HG03039 (cell line): ENCODE measurements at regions not wholly inside any gene's neighbourhood (a gene's known extent, or its start where the extent isn't known, plus 50 kb on each side); places are given as distances from the start of the nearest gene placed in this dataset.

Experiments used
- ATAC-seq: cut with Tn5 transposase; IDR thresholded peaks from one replicate; pipeline ENCODE4 v1.9.1; 2021; ENCODE audit warnings: mild to moderate bottlenecking, moderate library complexity; ENCODE audit not compliant: unreplicated experiment

DNA sequence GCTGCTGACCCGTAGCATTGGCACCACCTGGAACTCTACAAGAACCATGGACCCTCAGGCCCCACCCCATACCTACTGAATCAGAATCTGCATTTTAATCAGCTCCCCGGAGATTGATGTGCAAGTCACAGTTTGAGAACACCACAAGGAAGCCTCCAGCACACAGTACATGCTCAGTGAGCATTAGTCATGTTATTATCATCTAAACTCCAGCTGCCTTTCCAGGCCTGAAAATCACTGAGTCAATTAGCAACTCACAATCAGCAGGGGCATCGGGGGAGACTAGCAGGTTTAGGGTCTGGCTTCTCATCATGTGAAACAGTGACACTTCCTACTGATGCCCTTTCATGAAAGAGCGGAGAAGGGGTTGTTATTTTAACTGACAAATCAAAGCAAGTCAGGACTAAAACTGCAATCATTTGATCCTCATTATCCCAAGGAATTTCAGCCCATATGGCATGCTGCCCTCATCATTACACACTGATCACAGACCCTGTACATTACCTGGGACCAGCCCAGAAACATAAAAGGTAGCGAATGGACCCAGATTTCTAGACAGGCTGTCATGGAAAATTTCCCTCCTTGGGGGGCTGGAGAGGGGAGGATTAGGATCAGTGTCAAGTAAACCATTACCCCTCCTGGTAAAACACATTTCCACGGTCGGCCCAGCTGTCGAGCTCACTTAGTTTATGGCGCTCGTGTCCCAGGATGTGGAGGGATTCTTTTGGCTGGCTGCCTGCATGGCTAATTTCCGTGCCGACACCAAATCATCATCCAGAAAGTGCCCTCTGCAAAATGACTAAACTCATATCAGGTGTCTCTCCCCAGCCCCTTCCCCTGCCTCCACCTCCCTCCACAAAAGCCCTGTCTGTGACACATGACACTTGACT is 122.8 kb downstream of the PRLHR start:
- no peak for ATAC-seq

DNA sequence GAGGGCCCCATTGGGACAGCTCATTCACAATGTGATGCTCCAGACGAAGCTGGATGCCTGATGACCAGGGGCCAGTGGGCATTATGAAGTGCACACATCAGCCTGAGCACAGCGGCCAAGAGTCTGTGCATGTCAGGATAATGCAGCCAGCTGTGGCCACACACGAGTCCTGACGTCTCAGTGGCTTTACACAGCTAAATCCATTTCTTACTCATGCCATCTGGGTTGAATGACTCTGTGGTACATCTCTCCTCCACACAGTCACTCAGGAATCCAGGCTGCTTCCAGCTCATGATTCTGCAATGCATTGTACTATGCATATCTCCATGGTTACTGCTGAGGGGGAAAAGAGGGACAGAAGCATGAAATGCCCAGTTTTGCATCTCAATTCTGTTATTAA is 123.6 kb downstream of the PRLHR start:
- no peak for ATAC-seq

DNA sequence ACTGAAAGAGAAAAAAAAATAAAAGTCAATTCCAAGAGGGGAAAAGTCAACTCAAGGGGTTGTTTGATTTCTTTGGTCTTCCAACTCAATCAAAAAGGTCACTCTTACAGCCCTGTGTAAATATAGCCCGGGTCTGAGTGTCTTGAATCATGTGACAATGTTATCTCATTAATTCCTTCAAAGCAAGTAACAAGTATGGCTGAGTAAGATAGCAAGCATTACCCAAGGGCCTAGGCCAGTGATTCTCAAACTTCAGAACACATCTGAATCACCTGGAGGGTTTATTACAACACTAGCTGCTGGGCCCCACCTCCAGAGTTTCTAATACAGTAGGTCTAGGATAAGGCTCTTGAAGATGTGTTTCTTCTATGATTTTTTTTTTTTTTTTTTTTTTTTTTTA is 125.0 kb downstream of the PRLHR start:
- no peak for ATAC-seq

DNA sequence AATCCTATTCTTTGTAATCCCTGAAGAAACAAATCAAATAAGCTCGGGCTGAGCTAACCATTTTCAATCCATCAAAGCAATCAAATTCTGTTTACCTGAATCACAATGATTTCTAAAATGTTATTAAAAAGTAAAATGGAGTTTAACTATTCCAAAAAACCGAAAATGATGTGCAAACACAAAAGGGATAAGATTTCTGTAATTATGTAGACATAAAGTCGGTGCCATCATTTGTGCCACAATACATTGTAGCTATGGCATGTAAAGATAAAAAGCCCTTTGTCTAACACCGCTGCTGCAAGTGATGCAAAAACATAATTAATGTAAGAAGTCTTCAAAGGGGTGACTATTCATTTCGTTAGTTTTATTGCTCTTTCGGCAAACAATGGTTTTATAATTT is 125.1 kb upstream of the FAM204A start:
- no peak for ATAC-seq

DNA sequence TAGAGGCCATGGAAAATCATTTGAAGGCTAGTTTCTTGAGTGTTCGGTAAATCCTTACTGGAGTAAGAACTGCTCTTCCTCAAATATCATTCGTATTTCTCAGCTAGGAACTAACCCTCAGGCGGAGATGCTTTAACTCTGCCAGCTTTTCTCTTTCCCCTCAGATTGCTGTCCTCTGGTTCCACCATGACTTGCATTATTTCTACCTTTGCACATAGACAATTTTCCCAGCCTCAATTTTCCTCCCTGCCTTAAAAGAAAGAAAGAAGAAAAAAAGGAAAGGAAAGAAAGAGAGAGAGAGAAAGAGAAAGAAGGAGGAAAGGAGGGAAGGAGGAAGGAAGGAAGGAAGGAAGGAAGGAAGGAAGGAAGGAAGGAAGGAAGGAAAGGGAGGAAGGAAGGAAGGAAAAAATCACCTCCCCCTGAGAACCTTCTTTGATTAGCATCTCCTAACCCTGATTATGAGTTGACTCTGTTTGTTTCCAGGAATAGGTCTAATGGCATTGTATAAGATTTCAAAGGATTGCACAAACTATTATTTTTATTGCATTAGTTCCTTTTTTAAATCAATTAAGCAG is 123.3 kb upstream of the FAM204A start:
- no peak for ATAC-seq

DNA sequence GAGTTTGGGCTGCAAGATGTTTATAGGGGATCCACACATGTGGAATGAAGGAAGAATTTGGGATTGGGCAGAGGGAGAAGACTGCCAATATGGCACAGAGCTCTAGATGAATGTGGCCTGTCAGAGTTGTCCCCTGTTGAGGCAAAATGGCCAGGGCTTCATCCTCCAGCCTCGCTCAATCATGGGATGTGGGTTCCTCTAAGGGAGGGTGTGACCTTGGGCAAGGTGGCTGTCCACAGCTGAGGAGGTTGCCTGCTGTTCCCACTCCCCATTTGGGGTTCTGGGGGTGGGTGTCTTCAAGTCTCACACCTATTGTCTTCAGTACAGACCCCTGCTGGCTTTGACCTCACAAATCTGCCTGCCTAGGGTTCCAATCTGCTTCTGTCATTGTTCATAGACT is 121.6 kb upstream of the FAM204A start:
- no peak for ATAC-seq

DNA sequence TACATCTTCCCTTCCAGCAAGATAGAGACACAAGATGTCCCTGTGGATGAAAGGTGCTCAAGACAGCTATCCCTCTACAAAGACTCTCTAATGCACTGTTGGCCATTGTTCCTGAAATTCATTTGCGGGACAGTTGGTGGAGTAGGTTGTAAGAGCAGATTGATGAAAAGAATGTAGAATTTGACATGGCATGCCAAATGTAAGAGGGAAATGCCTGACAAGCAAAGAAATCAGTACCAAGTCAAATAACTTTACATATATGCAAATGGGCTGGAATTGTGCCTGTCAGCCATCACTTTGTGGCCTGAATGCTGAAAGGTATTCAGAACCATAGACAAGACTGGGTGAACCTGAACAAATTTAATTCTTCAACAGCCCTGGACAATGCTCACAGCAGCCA is 120.3 kb upstream of the FAM204A start:
- no peak for ATAC-seq

DNA sequence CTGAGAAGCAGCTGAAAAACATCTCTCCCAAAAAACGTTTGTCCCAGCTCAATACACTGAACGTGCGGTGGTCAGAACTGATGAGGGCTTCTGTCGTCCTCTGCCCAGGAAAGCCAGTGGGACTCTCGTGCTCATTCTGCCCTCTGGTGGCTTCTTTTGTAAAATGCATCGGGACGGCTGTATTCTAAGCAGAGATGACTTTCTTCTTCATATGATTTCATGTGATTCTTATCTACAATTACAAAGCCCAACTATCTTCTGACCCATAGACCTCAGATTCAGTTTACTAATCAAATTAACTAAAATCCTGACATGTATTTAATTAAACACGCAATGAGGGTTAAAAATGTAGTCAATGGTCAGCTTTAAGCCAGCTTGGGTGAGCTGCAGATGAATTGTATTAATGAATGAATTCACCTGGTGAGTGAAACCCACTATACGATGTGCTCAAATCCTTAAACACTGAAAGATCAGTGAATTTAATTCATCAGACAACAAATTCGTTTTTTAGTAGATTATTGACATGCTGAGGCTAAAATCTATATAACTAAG is 117.6 kb upstream of the FAM204A start:
- no peak for ATAC-seq

DNA sequence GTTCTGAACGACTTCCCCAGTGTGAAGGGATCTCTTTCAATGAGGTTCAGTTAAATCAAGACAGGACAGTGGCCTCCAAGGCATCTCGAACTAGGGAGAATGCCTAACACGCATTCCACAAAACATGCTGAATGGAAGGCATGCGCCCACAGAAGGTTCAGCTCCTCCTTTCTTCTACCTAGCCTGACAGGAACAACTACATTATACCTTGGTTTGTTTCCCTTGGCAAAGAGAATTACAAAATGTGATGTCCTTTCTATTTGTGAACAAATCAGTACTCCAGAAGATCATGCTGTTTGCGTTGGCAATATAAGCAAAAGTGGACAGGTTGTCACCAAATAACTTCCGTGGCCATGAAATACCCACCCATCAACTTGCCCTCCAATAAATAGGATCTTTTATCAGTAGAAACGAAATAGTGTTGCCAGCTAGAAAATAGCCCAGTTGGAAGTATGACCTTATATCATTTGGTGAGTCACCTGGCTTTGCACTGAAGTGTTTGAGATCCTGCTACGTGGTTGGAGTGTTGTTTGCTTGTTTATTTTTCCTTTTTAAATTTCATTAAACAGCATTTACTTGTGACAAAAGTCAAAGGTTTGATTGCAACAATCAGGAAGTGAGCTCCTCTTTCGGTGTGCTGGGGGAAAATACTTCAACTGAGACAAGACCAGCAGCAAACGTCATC is 117.0 kb upstream of the FAM204A start:
- ATAC-seq, result no peak

DNA sequence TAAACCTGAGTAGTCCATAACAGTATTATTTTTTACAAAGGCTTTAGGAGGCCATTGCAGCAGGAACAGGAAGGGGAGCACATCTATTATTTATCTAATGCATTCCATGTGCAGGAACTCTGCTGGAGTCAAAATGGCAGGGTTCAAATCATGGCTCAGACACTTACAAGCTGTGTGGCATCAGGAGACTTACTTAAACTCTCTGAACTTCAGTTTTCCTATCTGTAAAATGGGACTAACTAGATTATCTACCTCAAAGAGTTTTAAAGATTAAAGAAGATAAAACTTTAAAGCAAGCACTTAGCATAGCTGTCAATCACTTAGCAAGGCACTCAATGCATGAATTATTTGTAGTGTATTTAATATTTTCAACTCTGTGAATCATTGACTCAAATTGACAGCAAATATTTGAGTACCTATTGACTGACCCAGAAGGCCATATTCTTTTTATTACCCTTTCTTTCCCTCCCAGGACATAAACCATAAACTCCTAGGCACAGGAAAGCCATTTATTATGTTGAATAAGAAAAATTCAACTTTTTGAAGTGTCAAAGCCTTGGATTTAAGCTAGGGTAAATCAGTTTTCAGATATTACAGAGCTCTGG is 115.8 kb upstream of the FAM204A start:
- ATAC-seq, result no peak

DNA sequence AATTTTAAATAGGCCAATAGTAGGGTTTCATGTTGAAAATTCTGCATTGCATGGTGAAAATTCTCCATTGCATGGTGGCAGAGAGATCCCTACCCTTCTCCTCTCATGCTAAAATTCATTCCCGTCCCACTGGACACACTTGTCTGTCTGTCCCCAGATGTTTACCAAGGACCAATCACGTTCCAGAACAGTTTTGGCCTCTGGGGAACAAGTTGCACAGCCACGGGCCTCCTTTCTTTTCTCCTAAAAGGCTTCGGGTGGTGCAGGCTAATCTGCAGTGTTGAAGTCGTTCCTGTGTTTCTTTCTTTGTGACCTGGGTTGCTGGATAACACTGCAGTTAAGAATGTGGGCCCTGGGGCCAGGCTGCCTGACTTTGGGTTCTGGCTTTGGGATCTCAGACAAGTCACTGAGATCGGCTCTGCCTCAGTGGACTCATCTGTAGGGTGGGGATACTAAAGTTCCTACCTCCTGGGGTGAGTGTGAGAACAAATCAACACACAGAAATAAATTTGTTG is 113.1 kb upstream of the FAM204A start:
- no peak for ATAC-seq

DNA sequence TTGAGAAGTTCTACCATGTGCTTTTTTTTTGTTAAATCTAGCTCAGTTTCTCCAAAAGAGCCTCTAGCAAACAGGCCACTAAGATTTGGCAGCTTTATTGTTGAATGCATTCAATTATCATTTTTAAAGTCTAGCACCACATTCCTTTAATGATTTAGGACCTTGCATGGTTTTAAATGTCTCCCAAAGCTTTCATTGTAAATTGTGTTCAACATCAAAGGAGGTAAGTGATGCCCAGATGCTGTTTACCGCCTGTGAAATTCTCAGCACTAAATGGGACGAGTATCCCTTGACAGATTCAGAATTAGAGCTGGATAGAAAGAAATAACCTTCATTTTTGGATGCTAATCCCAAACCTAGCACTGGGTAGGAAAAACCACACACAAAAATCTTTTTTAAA is 112.1 kb upstream of the FAM204A start:
- no peak for ATAC-seq

DNA sequence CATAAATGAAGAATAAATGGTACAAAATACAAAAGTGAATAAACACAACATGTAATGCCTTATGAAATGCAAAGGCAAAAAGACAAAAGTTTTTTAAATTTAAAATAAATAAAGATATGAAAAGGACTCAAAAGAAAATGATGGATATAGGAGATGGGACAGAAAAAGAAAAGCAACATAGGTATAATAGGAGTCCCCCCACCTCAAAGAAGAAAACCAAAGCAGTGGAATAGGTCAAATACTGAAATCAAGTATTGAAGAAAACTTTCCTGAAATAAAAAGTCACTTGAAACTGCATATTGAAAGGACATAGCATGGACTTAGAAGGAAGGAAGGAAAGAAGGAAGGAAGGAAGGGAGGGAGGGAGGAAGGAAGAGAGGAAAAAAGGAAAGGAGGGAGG is 110.0 kb upstream of the FAM204A start:
- ATAC-seq, result no peak

DNA sequence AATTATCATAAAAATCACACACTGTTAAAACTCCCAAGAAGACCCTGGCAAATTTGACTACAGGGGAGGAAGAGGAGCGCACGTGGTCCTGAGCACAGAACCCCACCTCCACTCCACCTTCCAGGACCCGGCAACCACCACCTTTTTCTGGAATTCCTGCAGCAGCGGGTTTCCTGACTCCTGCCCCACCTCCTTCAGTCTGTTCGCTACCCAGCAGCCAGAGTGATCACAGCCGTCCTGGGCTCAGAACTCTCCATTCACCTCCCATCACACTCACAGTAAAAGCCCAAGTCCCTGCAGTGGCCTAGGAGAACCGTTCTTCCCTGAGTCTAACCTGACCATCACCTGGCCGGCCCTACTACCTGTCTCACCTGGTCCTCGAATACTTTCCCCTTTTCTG is 107.4 kb upstream of the FAM204A start:
- ATAC-seq, result no peak

DNA sequence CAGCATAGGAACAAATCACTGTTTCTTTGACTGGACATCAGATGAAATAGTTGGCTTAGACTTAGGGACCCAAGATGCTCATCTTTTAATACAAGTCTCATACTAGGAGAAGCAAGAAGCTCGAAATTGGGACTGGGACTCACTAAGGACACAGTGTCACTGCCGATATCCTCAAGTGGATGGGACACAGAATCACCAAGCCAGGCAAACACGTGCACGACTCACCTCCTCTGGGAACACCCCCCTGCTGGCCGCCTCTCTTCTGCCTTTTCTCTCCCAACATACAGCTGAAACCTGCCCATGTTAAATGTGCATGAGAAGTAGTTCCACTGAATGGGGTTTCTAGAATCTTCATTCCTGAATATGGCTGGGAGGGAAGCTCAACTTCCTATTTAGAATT is 106.6 kb upstream of the FAM204A start:
- ATAC-seq, result no peak

DNA sequence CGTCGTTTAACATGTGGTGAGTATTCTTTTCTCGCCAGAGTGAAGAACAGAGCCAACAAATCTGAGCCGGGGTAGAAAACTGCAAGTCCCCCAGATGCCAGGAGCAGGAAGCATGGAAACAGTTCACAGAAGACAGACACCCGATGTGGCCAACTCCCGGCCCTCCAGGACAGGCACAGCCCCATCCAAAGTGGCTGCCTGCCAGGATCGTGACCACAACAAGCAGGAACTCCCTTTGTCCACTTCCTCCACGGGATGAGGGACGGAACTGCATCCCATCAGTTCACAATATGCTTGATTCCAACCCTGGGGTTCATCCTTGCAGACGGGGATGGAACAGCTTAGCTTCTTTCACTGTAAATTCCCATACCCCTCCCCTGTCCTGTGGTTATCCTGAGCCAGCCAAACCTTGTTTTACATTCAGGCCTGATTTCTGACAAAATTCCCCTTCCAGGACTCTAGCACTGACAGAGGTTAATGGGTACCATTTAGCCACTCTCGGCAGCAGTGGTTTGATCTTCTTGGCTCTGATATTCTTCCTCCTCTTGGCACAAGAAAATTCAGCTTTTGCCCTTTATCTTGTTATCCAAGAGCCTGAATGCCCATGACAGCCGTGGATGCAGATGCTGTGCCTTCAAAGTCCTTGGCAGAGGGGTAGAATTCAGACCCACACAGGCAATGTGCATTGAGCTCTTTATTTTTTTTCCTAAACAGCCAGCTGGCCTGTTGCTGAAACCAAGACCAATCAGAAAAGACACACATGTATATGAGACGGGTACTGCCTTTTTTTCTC is 105.5 kb upstream of the FAM204A start:
- no peak for ATAC-seq

DNA sequence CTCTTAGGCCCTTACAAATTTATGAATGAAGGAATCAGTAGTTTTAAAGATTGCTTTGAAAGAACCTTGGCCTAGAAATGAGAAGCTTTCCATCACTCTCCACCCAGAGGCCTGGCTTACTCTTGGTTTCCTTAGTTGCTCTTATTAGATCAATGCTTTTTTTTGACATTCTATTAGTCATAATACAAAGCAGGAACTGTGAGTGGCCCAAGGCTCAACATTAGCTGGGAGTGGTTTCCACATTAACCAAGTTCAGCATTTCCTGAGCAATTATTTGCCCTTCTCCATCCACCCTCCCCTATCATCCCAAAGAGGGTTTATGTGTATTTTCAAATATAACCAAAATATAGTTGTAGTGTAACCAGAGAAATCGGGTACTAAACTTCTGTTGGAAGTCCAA is 103.4 kb upstream of the FAM204A start:
- no peak for ATAC-seq

DNA sequence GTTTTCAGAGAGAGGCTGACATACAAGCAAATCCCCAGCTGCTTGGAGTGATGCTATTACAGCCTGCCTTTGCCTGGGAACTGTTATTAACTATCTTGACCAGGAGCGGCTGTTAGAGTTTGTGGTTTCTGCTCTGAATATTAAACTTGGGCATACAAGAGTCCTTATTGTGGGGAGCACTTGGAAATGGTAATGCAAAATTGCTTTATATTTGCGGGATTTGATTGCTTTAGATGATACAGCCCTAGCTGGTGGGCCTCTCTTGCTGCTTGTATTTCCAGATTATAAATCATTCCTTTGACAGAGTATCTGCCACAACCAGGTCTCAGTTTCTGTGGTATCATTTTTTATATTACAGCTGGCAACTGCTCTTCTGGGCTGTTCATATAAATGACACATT is 101.9 kb upstream of the FAM204A start:
- no peak for ATAC-seq

DNA sequence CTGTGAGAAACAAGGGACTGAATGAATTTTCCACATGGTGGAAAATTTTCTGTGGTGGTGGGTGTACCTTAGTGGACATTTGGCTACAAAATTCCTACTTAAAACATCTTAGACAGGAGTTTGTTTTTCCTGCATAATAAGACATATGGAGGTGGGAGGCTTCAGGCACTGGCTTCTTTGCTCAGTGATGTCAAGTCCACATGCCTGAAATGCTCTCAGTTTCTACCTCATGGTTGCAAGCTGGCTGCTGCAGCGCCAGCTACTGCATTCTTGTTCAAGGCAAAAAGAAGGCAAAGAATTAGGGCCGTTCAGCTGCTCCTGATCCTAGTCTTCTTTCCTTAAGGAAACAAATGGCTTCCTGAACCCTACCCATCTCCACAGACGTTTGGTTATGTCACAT is 99.9 kb upstream of the FAM204A start:
- ATAC-seq, result no peak

DNA sequence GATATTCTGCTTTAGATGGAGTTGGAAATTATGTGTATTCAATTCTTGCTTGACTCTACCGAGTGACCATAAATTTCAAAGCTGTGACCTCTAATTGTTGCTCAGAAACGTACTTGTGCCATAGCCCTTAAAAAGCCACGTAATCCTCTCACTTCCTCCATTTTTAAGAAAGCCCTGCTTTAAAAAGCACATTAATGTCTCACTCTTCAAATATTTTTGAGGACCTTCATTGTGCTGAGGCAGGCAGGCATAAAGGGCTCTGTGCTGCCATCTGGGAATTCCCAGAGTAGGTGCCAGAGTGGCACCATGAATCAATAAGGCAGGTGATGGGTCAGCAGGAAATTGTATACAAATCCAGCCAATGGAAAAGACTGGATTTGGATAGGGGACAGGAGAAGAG is 97.7 kb upstream of the FAM204A start:
- no peak for ATAC-seq
